ENCODE measurements at regions not wholly inside any gene's neighbourhood (a gene's known extent, or its start where the extent isn't known, plus 50 kb on each side); places are given as distances from the start of the nearest gene placed in this dataset.

- Histone ChIP-seq H3K9me3 (ENCODE audit: low read length) (no peaks in the 10 kb centered on the region), H3K4me1 (ENCODE audit: insufficient read depth, low read length, severe bottlenecking) (no peaks in the 10 kb centered on the region), H4K20me1 (ENCODE audit: insufficient read depth, low read length) (no peaks in the 10 kb centered on the region), H3K36me3 (ENCODE audit: insufficient read depth, low read length) (no peaks in the 10 kb centered on the region), H3K27me3 (ENCODE audit: insufficient read depth, low read length) (no peaks in the 10 kb centered on the region), H3K4me3 (ENCODE audit: low read depth, low read length, poor library complexity, severe bottlenecking) (no peak overlapping the region), H3K9me2 (ENCODE audit: low read depth, low read length) (no peaks in the 10 kb centered on the region), H3K9ac (ENCODE audit: low read length) (no peak overlapping the region), H3K27ac (ENCODE audit: low read depth, low read length, poor library complexity, severe bottlenecking) (no peak overlapping the region), H2AFZ (ENCODE audit: low read length) (no peak overlapping the region), H3K4me2 (ENCODE audit: low read length) (no peak overlapping the region), H3F3A (ENCODE audit: insufficient read depth, low read length) (no peaks in the 10 kb centered on the region), H3K79me2 (ENCODE audit: insufficient read depth, low read length) (no peaks in the 10 kb centered on the region)
- TF ChIP-seq CTCF (IDR thresholded peaks at IDR 0.05; ENCODE audit: low read length) (no peak), EZH2 (IDR thresholded peaks at IDR 0.05; ENCODE audit: borderline replicate concordance, low read length) (no peak)
Observed at GRCh38 chr6:22221211-22221610, 75.6 kb downstream of the PRL start.

GRCh38 chr6:22221630-22222029 lies 75.2 kb downstream of the PRL start:
- no peaks in the 10 kb centered on the region for H3K4me1 ChIP-seq (ENCODE audit: insufficient read depth, low read length, severe bottlenecking)
- H2AFZ ChIP-seq (ENCODE audit: low read length): no peak overlapping the region
- no peak overlapping the region for H3K27ac ChIP-seq (ENCODE audit: low read depth, low read length, poor library complexity, severe bottlenecking)
- no peaks in the 10 kb centered on the region for H3K27me3 ChIP-seq (ENCODE audit: insufficient read depth, low read length)
- TF ChIP-seq EZH2 (IDR thresholded peaks at IDR 0.05; ENCODE audit: borderline replicate concordance, low read length): no peak
- TF ChIP-seq CTCF (IDR thresholded peaks at IDR 0.05; ENCODE audit: low read length): no peak
- H3K36me3 ChIP-seq (ENCODE audit: insufficient read depth, low read length): no peaks in the 10 kb centered on the region
- H3F3A ChIP-seq (ENCODE audit: insufficient read depth, low read length): no peaks in the 10 kb centered on the region
- no peak overlapping the region for H3K4me3 ChIP-seq (ENCODE audit: low read depth, low read length, poor library complexity, severe bottlenecking)
- H4K20me1 ChIP-seq (ENCODE audit: insufficient read depth, low read length): no peaks in the 10 kb centered on the region
- H3K9me2 ChIP-seq (ENCODE audit: low read depth, low read length): no peaks in the 10 kb centered on the region
- H3K9me3 ChIP-seq (ENCODE audit: low read length): no peaks in the 10 kb centered on the region
- no peaks in the 10 kb centered on the region for H3K79me2 ChIP-seq (ENCODE audit: insufficient read depth, low read length)
- no peak overlapping the region for H3K9ac ChIP-seq (ENCODE audit: low read length)
- no peak overlapping the region for H3K4me2 ChIP-seq (ENCODE audit: low read length)

- H3K27ac ChIP-seq (ENCODE audit: low read depth, low read length, poor library complexity, severe bottlenecking): no peak overlapping the region
- no peaks in the 10 kb centered on the region for H3K9me2 ChIP-seq (ENCODE audit: low read depth, low read length)
Observed at GRCh38 chr6:22222469-22222868, 74.4 kb downstream of the PRL start.

More at GRCh38 chr6:22222469-22222868, 74.4 kb downstream of the PRL start:
- Histone ChIP-seq H3K4me3 (ENCODE audit: low read depth, low read length, poor library complexity, severe bottlenecking) (no peak overlapping the region), H3K36me3 (ENCODE audit: insufficient read depth, low read length) (no peaks in the 10 kb centered on the region), H2AFZ (ENCODE audit: low read length) (no peak overlapping the region), H3K4me2 (ENCODE audit: low read length) (no peak overlapping the region), H3F3A (ENCODE audit: insufficient read depth, low read length) (no peaks in the 10 kb centered on the region), H3K4me1 (ENCODE audit: insufficient read depth, low read length, severe bottlenecking) (no peaks in the 10 kb centered on the region), H3K27me3 (ENCODE audit: insufficient read depth, low read length) (no peaks in the 10 kb centered on the region), H3K79me2 (ENCODE audit: insufficient read depth, low read length) (no peaks in the 10 kb centered on the region), H3K9ac (ENCODE audit: low read length) (no peak overlapping the region), H4K20me1 (ENCODE audit: insufficient read depth, low read length) (no peaks in the 10 kb centered on the region), H3K9me3 (ENCODE audit: low read length) (no peaks in the 10 kb centered on the region)
- TF ChIP-seq CTCF (IDR thresholded peaks at IDR 0.05; ENCODE audit: low read length) (no peak), EZH2 (IDR thresholded peaks at IDR 0.05; ENCODE audit: borderline replicate concordance, low read length) (no peak)

All from OCI-LY1 (cell line).